GM12892 (cell line): ENCODE measurements at regions not wholly inside any gene's neighbourhood (a gene's known extent, or its start where the extent isn't known, plus 50 kb on each side); places are given as distances from the start of the nearest gene placed in this dataset.

ENCODE experiments used
- DNase-seq: peaks from one replicate; pipeline ENCODE4 v3.0.0; 2011; ENCODE audit not compliant: insufficient read length
- FAIRE-seq: peaks from 2 replicates; lab custom pipeline; 2011; peaks lifted over from hg19 to GRCh38; lab: Jason Lieb, UNC
- POLR2A ChIP-seq: IDR thresholded peaks from 2 replicates; pipeline ENCODE4 v1.6.1; 2011; ENCODE audit warnings: low read depth, low read length, control low read depth
- POLR2AphosphoS5 ChIP-seq: IDR thresholded peaks from 2 replicates; pipeline ENCODE4 v1.6.1; 2011; ENCODE audit warnings: low read depth, low read length, control low read depth
- TAF1 ChIP-seq: IDR thresholded peaks from 2 replicates; pipeline ENCODE4 v1.6.1; 2011; ENCODE audit warnings: low read depth, mild to moderate bottlenecking, control low read depth, low read length, borderline replicate concordance

GRCh38 chr10:119996944-119997343 is 104.4 kb downstream of the SEC23IP start:
- no peak for TF ChIP-seq POLR2AphosphoS5
- no peak for TF ChIP-seq POLR2A
- TF ChIP-seq TAF1 = no peak
- DNase-seq (no peak), FAIRE-seq (no peak)

- DNase-seq = no peak
- no peak for FAIRE-seq
- TF ChIP-seq POLR2AphosphoS5 = no peak
- TF ChIP-seq POLR2A = no peak
- TF ChIP-seq TAF1 = no peak
These were observed 104.9 kb downstream of the SEC23IP start for GRCh38 chr10:119997429-119997828.

- no peak for TF ChIP-seq POLR2A
- no peak for TF ChIP-seq TAF1
- no peak for TF ChIP-seq POLR2AphosphoS5
- FAIRE-seq (no peak), DNase-seq (no peak)
These were observed 110.3 kb downstream of the SEC23IP start for GRCh38 chr10:120002785-120003184.

GRCh38 chr10:120005207-120006201 is 113.0 kb downstream of the SEC23IP start:
- DNase-seq (no peak), FAIRE-seq (no peak)
- TF ChIP-seq POLR2A (no peak), TAF1 (no peak), POLR2AphosphoS5 (no peak)

- no peak for FAIRE-seq
- TF ChIP-seq TAF1 (no peak), POLR2AphosphoS5 (no peak), POLR2A (no peak)
- no peak for DNase-seq
These were observed 114.7 kb downstream of the SEC23IP start for GRCh38 chr10:120007261-120007660.

- FAIRE-seq = no peak
- DNase-seq = no peak
- TF ChIP-seq TAF1 (no peak), POLR2A (no peak), POLR2AphosphoS5 (no peak)
These were observed 119.0 kb downstream of the SEC23IP start for GRCh38 chr10:120011359-120012130.

- no peak for DNase-seq
- TF ChIP-seq POLR2AphosphoS5 (no peak), POLR2A (no peak), TAF1 (no peak)
- no peak for FAIRE-seq
These were observed 119.5 kb downstream of the SEC23IP start for GRCh38 chr10:120012131-120012400.

- DNase-seq (no peak), FAIRE-seq (no peak)
- TF ChIP-seq TAF1 (no peak), POLR2A (no peak), POLR2AphosphoS5 (no peak)
These were observed 120.0 kb downstream of the SEC23IP start for GRCh38 chr10:120012566-120012965.

- DNase-seq (no peak), FAIRE-seq (no peak)
- no peak for TF ChIP-seq POLR2AphosphoS5
These were observed 121.5 kb downstream of the SEC23IP start for GRCh38 chr10:120014031-120014430.

GRCh38 chr10:120015064-120015463 is 122.5 kb downstream of the SEC23IP start:
- DNase-seq (no peak), FAIRE-seq (no peak)
- no peak for TF ChIP-seq POLR2AphosphoS5
- TF ChIP-seq POLR2A = no peak
- TF ChIP-seq TAF1 = no peak

GRCh38 chr10:120016906-120017305 is 124.4 kb downstream of the SEC23IP start:
- FAIRE-seq (no peak), DNase-seq (no peak)
- TF ChIP-seq POLR2AphosphoS5 = no peak
- no peak for TF ChIP-seq TAF1
- no peak for TF ChIP-seq POLR2A

GRCh38 chr10:120017733-120018417 is 125.3 kb downstream of the SEC23IP start:
- DNase-seq (no peak), FAIRE-seq (no peak)
- TF ChIP-seq POLR2AphosphoS5 = no peak
- no peak for TF ChIP-seq POLR2A
- TF ChIP-seq TAF1 = no peak
